Hepatocyte (in vitro differentiated cells): ENCODE measurements at regions not wholly inside any gene's neighbourhood (a gene's known extent, or its start where the extent isn't known, plus 50 kb on each side); places are given as distances from the start of the nearest gene placed in this dataset.

Experiments used
- EZH2 ChIP-seq: fragments of 200-600 bp; sonication (generic); IDR thresholded peaks from 2 replicates; pipeline ENCODE4 v1.6.1; 2016; ENCODE audit warnings: antibody characterized with exemption, mild to moderate bottlenecking, borderline replicate concordance
- TF ChIP-seq, protein P1 (sequence below): fragments of 200-600 bp; sonication (generic); IDR thresholded peaks from 2 replicates; pipeline ENCODE4 v1.5.1; 2016; ENCODE audit warnings: antibody characterized with exemption, mild to moderate bottlenecking; ENCODE audit not compliant: poor library complexity

DNA sequence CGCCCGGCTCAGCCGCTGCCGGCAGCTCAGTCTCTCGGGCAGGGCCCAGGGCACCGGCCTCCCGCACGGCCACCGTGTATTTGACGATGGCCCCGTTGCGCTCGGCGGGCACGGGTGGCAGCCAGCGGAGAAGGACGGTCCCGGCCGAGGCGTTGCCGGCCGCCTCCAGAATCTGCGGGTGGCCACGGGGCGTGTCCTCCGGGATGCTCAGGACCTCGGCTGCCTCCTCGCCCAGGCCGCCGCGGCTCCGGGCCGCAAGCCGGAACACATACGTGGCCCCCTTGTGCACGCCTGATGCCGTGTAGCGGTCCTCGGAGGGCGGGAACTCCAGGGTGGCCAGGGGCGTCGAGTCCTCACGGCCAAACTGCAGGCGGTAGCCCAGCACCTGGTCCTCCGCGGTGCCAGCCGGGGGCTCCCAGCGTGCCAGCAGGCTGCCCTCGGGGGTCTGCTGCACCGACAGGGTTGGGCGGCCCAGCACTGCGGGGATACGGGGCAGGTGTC lies 117.7 kb downstream of the PTPRS start:
- TF ChIP-seq, protein P1, sequence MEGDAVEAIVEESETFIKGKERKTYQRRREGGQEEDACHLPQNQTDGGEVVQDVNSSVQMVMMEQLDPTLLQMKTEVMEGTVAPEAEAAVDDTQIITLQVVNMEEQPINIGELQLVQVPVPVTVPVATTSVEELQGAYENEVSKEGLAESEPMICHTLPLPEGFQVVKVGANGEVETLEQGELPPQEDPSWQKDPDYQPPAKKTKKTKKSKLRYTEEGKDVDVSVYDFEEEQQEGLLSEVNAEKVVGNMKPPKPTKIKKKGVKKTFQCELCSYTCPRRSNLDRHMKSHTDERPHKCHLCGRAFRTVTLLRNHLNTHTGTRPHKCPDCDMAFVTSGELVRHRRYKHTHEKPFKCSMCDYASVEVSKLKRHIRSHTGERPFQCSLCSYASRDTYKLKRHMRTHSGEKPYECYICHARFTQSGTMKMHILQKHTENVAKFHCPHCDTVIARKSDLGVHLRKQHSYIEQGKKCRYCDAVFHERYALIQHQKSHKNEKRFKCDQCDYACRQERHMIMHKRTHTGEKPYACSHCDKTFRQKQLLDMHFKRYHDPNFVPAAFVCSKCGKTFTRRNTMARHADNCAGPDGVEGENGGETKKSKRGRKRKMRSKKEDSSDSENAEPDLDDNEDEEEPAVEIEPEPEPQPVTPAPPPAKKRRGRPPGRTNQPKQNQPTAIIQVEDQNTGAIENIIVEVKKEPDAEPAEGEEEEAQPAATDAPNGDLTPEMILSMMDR, result no peak
- no peak for TF ChIP-seq EZH2
